ENCODE measurements at regions not wholly inside any gene's neighbourhood (a gene's known extent, or its start where the extent isn't known, plus 50 kb on each side); places are given as distances from the start of the nearest gene placed in this dataset.

- TF ChIP-seq, protein P1, sequence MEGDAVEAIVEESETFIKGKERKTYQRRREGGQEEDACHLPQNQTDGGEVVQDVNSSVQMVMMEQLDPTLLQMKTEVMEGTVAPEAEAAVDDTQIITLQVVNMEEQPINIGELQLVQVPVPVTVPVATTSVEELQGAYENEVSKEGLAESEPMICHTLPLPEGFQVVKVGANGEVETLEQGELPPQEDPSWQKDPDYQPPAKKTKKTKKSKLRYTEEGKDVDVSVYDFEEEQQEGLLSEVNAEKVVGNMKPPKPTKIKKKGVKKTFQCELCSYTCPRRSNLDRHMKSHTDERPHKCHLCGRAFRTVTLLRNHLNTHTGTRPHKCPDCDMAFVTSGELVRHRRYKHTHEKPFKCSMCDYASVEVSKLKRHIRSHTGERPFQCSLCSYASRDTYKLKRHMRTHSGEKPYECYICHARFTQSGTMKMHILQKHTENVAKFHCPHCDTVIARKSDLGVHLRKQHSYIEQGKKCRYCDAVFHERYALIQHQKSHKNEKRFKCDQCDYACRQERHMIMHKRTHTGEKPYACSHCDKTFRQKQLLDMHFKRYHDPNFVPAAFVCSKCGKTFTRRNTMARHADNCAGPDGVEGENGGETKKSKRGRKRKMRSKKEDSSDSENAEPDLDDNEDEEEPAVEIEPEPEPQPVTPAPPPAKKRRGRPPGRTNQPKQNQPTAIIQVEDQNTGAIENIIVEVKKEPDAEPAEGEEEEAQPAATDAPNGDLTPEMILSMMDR (IDR thresholded peaks at IDR 0.05; ENCODE audit: insufficient read depth, low read depth, low read length): no peak
- no peak for TF ChIP-seq EZH2 (IDR thresholded peaks at IDR 0.05; ENCODE audit: insufficient read depth, low read length)
These were observed 290.1 kb upstream of the CHRNA7 start for GRCh38 chr15:31740203-31740602.
